Caco-2 (cell line): ENCODE measurements at regions not wholly inside any gene's neighbourhood (a gene's known extent, or its start where the extent isn't known, plus 50 kb on each side); places are given as distances from the start of the nearest gene placed in this dataset.
A peak's percentile ranks its signal among the peaks of the same experiment; 100 is the strongest.

Experiments
- BruUV-seq: library from RNA; stranded (reverse); fragments of 400-500 nt; replicated peaks from 2 replicates; lab custom pipeline; 2021; lab: Mats Ljungman, UMichigan
- CTCF ChIA-PET: fragments of 300-600 bp; sonication (Branson Sonifier 250); formaldehyde crosslinking; loops from one replicate; lab custom pipeline; 2022; ENCODE audit warnings: antibody characterized with exemption; lab: Charles Lee
- POLR2A ChIA-PET: fragments of 300-600 bp; sonication (Branson Sonifier 250); formaldehyde crosslinking; loops from one replicate; lab custom pipeline; 2022; ENCODE audit warnings: antibody characterized with exemption; lab: Charles Lee
- DNase-seq, 2 experiments: peaks; one replicate each; pipeline versions ENCODE4 v3.0.0 to v3.0.0-alpha.2; 2020 to 2022
- H3K27me3 ChIP-seq: replicated peaks from 2 replicates; pipeline ENCODE4 v1.6.0; 2011; ENCODE audit warnings: low read length; ENCODE audit not compliant: control insufficient read depth, insufficient read depth
- H3K36me3 ChIP-seq: 2 replicates; pipeline ENCODE4 v1.5.1; 2011; ENCODE audit warnings: low read length; ENCODE audit not compliant: control insufficient read depth, insufficient read depth
- H3K4me1 ChIP-seq: fragments of 250-450 bp; sonication (Bioruptor Pico); 2 replicates; pipeline ENCODE4 v1.5.1; 2020; ENCODE audit warnings: mild to moderate bottlenecking
- H3K4me3 ChIP-seq: 2 replicates; pipeline ENCODE4 v1.5.1; 2011; ENCODE audit warnings: low read depth, mild to moderate bottlenecking, control low read depth, low read length
- H3K9me3 ChIP-seq: fragments of 250-450 bp; sonication (Bioruptor Pico); 2 replicates; pipeline ENCODE4 v1.5.1; 2020; ENCODE audit warnings: mild to moderate bottlenecking, moderate library complexity
- H3K27ac Mint-ChIP-seq: one replicate; pipeline ENCODE4 v1.8.0; 2022; ENCODE audit warnings: mixed read lengths; ENCODE audit not compliant: unreplicated experiment
- H3K27me3 Mint-ChIP-seq: one replicate; pipeline ENCODE4 v1.8.0; 2022; ENCODE audit warnings: mixed read lengths; ENCODE audit not compliant: insufficient read depth, unreplicated experiment
- H3K36me3 Mint-ChIP-seq: one replicate; pipeline ENCODE4 v1.8.0; 2022; ENCODE audit warnings: mild to moderate bottlenecking, mixed read lengths; ENCODE audit not compliant: insufficient read depth, unreplicated experiment
- H3K4me1 Mint-ChIP-seq: one replicate; pipeline ENCODE4 v1.8.0; 2022; ENCODE audit warnings: low read depth, mixed read lengths; ENCODE audit not compliant: unreplicated experiment
- H3K4me3 Mint-ChIP-seq: one replicate; pipeline ENCODE4 v1.8.0; 2022; ENCODE audit warnings: mild to moderate bottlenecking, moderate library complexity, mixed read lengths; ENCODE audit not compliant: unreplicated experiment
- H3K9me3 Mint-ChIP-seq: one replicate; pipeline ENCODE4 v1.8.0; 2022; ENCODE audit warnings: mixed read lengths; ENCODE audit not compliant: unreplicated experiment
- intact Hi-C: fragments of 100-400 bp; cut with micrococcal nuclease; formaldehyde crosslinking; loops from one replicate; pipeline ENCODE4 v1.10.0; 2022; ENCODE audit not compliant: unreplicated experiment
- TF ChIP-seq, protein P1 (sequence below), 2 experiments: fragments of 200-600 bp in 1 of 2; IDR thresholded peaks; 1 replicate in 1 of 2; 2 replicates in 1 of 2; pipeline versions ENCODE4 v1.5.1 to v1.8.0; 2011 to 2022; ENCODE audit warnings: antibody characterized with exemption in 1 of 2, control low read depth in 1 of 2, inconsistent platforms in 1 of 2, low read depth in 1 of 2, low read length in 1 of 2, mild to moderate bottlenecking in 1 of 2, moderate library complexity in 1 of 2; ENCODE audit not compliant: insufficient read depth in 1 of 2, severe bottlenecking in 1 of 2, unreplicated experiment in 1 of 2

DNA sequence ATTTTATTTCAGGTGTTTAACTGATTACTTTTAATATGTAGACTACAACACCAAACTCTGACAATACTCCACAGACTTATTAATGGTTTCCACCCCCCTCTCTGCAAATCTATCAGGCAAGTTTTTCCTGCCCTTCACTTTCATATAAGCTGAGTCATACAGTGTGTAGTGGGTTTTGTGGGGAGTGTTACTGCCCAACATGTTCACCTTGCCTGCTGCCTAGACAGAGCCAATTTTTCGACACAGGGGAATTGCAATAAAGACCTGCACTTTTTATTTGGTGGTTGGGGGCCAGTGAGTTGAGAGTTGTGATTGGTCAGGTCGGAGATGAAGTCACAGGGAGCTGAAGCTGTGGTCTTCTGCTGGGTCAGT is 119.7 kb downstream of the PPIAL4G start:
- no peaks in the 10 kb centered on the region for H3K9me3 Mint-ChIP-seq
- ChIA-PET CTCF (no interaction called here), POLR2A (no interaction called here)
- H3K27ac Mint-ChIP-seq: no peak overlapping the region
- intact Hi-C loops: no loop called here
- TF ChIP-seq, protein P1, sequence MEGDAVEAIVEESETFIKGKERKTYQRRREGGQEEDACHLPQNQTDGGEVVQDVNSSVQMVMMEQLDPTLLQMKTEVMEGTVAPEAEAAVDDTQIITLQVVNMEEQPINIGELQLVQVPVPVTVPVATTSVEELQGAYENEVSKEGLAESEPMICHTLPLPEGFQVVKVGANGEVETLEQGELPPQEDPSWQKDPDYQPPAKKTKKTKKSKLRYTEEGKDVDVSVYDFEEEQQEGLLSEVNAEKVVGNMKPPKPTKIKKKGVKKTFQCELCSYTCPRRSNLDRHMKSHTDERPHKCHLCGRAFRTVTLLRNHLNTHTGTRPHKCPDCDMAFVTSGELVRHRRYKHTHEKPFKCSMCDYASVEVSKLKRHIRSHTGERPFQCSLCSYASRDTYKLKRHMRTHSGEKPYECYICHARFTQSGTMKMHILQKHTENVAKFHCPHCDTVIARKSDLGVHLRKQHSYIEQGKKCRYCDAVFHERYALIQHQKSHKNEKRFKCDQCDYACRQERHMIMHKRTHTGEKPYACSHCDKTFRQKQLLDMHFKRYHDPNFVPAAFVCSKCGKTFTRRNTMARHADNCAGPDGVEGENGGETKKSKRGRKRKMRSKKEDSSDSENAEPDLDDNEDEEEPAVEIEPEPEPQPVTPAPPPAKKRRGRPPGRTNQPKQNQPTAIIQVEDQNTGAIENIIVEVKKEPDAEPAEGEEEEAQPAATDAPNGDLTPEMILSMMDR (IDR thresholded peaks at IDR 0.05; ENCODE audit: insufficient read depth in 1 of 2, low read depth in 1 of 2, low read length in 1 of 2, severe bottlenecking in 1 of 2, unreplicated experiment in 1 of 2): no peak
- DNase-seq: no peak
- Histone ChIP-seq H3K4me3 (no peak overlapping the region), H3K36me3 (no peaks in the 10 kb centered on the region), H3K9me3 (no peaks in the 10 kb centered on the region), H3K27me3 (no peaks in the 10 kb centered on the region), H3K4me1 (no peaks in the 10 kb centered on the region)
- BruUV-seq: no TSS peak
- H3K4me3 Mint-ChIP-seq: no peak overlapping the region
- H3K4me1 Mint-ChIP-seq: no peaks in the 10 kb centered on the region
- no peaks in the 10 kb centered on the region for H3K27me3 Mint-ChIP-seq
- H3K36me3 Mint-ChIP-seq: no peaks in the 10 kb centered on the region

DNA sequence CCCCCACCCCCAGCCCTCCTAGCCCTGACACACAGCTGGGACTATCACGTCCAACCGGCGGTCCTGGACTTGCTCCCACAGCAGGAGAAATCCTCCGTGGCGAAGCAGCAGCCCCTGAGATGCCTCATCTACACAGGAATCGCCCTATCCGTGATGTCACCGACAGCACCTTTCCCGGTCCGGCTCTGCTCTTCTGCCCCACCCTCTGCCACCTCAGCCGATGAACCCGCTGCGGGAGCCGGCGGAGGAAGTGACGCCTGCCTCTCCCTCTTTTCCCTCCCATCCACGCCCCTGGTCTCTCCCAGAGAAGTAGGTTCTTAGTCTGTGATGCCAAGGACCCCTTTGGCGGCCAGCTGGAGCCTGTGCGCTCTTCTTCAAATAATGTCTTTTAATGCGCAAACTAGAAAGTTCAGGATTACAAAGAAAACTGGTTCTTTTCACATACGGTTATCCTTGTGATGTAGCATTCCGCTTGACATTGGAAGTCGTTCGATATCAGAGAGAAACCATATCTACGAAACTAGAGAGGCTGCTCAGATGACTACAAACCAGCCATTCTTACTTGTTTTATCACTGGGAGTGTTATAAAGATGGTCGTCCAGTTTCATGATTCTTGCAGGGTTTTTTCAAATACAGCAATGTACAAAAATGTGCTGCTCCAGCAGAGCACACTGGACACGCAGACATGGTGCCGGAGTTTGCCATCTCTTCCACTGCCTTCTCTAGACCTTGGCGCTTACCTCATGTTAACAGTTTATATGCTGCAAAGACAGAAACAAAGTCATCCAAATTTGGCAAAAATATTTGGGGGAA is 120.3 kb downstream of the PPIAL4G start:
- POLR2A ChIA-PET: no interaction called here
- Mint-ChIP-seq H3K9me3 (no peaks in the 10 kb centered on the region), H3K4me3 (peak overlapping the region; percentile 78), H3K27ac (peak overlapping the region; percentile 71), H3K36me3 (no peaks in the 10 kb centered on the region), H3K4me1 (no peaks in the 10 kb centered on the region), H3K27me3 (no peaks in the 10 kb centered on the region)
- TSS peak; percentile 61 for BruUV-seq
- Histone ChIP-seq H3K9me3 (no peaks in the 10 kb centered on the region), H3K4me1 (no peaks in the 10 kb centered on the region), H3K4me3 (peak overlapping the region; percentile 26), H3K36me3 (no peaks in the 10 kb centered on the region), H3K27me3 (no peaks in the 10 kb centered on the region)
- peak; percentile 53 to 54 for DNase-seq
- TF ChIP-seq, protein P1 (IDR thresholded peaks at IDR 0.05; ENCODE audit: insufficient read depth in 1 of 2, low read depth in 1 of 2, low read length in 1 of 2, severe bottlenecking in 1 of 2, unreplicated experiment in 1 of 2): no peak
- intact Hi-C loops: no loop called here
- CTCF ChIA-PET: no interaction called here

DNA sequence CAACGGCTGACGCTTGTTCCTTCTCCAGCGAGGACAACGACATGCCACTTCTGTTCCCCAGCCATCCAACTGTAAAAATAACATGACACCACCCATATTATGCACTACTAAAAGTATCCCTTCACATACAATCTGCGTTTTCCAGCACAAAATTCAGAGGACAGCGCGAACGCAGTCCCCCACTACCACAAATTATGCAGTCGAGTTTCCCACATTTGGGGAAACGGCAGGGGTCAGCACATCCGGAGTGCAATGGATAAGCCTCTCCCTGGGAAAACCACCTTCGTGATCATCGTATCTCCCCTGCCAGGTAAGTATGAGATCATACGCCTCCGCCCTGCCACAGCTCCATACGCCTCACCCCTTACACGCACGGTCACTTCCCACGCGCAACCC is 120.9 kb downstream of the PPIAL4G start:
- H3K27me3 Mint-ChIP-seq: no peaks in the 10 kb centered on the region
- CTCF ChIA-PET: no interaction called here
- BruUV-seq: no TSS peak

More for the DNA sequence above, 120.9 kb downstream of the PPIAL4G start:
- Mint-ChIP-seq H3K27ac (peak overlapping the region; percentile 71), H3K4me1 (no peaks in the 10 kb centered on the region), H3K4me3 (peak overlapping the region; percentile 78), H3K36me3 (no peaks in the 10 kb centered on the region), H3K9me3 (no peaks in the 10 kb centered on the region)
- intact Hi-C loops: no loop called here
- peak overlapping the region; percentile 26 for H3K4me3 ChIP-seq
- POLR2A ChIA-PET: no interaction called here
- no peaks in the 10 kb centered on the region for H3K27me3 ChIP-seq
- no peak for DNase-seq
- H3K9me3 ChIP-seq: no peaks in the 10 kb centered on the region
- TF ChIP-seq, protein P1 (IDR thresholded peaks at IDR 0.05; ENCODE audit: insufficient read depth in 1 of 2, low read depth in 1 of 2, low read length in 1 of 2, severe bottlenecking in 1 of 2, unreplicated experiment in 1 of 2): no peak
- no peaks in the 10 kb centered on the region for H3K36me3 ChIP-seq
- no peaks in the 10 kb centered on the region for H3K4me1 ChIP-seq
